Lung (tissue), 11 donors: ENCODE measurements at regions not wholly inside any gene's neighbourhood (a gene's known extent, or its start where the extent isn't known, plus 50 kb on each side); places are given as distances from the start of the nearest gene placed in this dataset.
"Not testable (repeated sequence)": the region's sequence is repeated elsewhere in the genome, so short reads cannot be mapped to it uniquely, and the experiment has no call there.

Source experiments
- ATAC-seq: fragments of 200-7000 bp; cut with Tn5 transposase; one replicate; pipeline ENCODE4 v1.9.1; 2020; ENCODE audit warnings: moderate number of reproducible peaks; ENCODE audit not compliant: insufficient read depth, low FRiP score
- DNase-seq, 3 donors: peaks; one replicate each; pipeline ENCODE4 v3.0.0-alpha.2; 2013 to 2017
- H3K27ac ChIP-seq, 2 donors: one replicate each; pipeline ENCODE4 v1.5.1; 2013; ENCODE audit warnings: mild to moderate bottlenecking in 2 of 2, moderate library complexity in 2 of 2, control low read depth in 1 of 2, inconsistent platforms in 1 of 2, low read depth in 1 of 2, low read length in 1 of 2
- H3K27me3 ChIP-seq, 3 donors: one replicate each; pipeline ENCODE4 v1.5.1; 2013; ENCODE audit warnings: low read length in 2 of 3; ENCODE audit not compliant: control insufficient read depth in 3 of 3, insufficient read depth in 3 of 3
- H3K36me3 ChIP-seq, 4 donors: one replicate each; pipeline ENCODE4 v1.5.1; 2013; ENCODE audit warnings: low read length in 4 of 4, mild to moderate bottlenecking in 1 of 4, moderate library complexity in 1 of 4; ENCODE audit not compliant: control insufficient read depth in 4 of 4, insufficient read depth in 4 of 4
- H3K4me1 ChIP-seq, 5 donors: one replicate each; pipeline ENCODE4 v1.5.1; 2013; ENCODE audit warnings: low read length in 5 of 5, mild to moderate bottlenecking in 2 of 5, moderate library complexity in 1 of 5; ENCODE audit not compliant: control insufficient read depth in 5 of 5, insufficient read depth in 5 of 5
- H3K4me3 ChIP-seq: one replicate; pipeline ENCODE4 v1.5.1; 2013; ENCODE audit warnings: mild to moderate bottlenecking, control low read depth, moderate library complexity
- H3K9ac ChIP-seq, 2 donors: one replicate each; pipeline ENCODE4 v1.5.1; 2013; ENCODE audit warnings: low read length in 2 of 2, control low read depth in 1 of 2; ENCODE audit not compliant: insufficient read depth in 1 of 2
- H3K9me3 ChIP-seq, 4 donors: one replicate each; pipeline ENCODE4 v1.5.1; 2013; ENCODE audit warnings: low read length in 3 of 4, mild to moderate bottlenecking in 1 of 4, moderate library complexity in 1 of 4; ENCODE audit not compliant: control insufficient read depth in 4 of 4, insufficient read depth in 3 of 4
- WGBS, 2 donors: extraction: QIAGEN DNeasy Blood & Tissue Kit; methylation state at CpG; one replicate each; pipeline ENCODE4 v1.1.7; 2013; 5-methylcytosine and 5-hydroxymethylcytosine counted together
- TF ChIP-seq, protein P1 (sequence below): IDR thresholded peaks from 2 replicates; pipeline ENCODE4 v1.5.1; 2012; ENCODE audit warnings: mild to moderate bottlenecking; ENCODE audit errors: control extremely low read depth, extremely low read depth
- donor health status: control.
- donor health status: control.
- donor health status: Bipolar disorder and iron deficiency.
- donor health status: healthy.
- donor health status: DM: yes; HTN: yes; CAD: no.

DNA sequence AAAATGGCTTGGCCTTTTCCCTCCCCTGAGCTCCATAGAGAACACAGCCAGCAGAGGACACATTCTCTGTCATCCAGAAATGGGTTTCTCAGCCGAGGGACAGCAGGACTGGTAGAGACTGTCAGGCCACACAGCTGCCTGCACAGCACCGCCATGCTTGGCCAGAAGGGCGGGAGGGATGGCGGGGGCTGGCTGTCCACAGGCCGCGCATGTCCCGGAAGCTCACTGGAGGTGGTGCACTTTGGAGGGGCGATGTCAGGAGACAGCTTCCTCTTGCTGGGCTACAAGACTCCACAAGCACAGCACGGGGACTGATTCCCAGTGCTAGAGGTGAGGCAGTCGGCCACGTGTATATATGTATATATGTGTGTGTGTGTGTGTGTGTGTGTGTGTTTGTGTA lies 125.3 kb downstream of the GOLGA6L4 start:
- not testable (repeated sequence) for H3K27ac ChIP-seq, H3K4me3 ChIP-seq, H3K9ac ChIP-seq, ATAC-seq, H3K4me1 ChIP-seq, H3K27me3 ChIP-seq, DNase-seq, H3K36me3 ChIP-seq, H3K9me3 ChIP-seq
- 80% methylated on average over 2 of the region's 11 CpGs; no CpG with 5 or more reads in 1 of the 2 donors for WGBS, 2 donors

DNA sequence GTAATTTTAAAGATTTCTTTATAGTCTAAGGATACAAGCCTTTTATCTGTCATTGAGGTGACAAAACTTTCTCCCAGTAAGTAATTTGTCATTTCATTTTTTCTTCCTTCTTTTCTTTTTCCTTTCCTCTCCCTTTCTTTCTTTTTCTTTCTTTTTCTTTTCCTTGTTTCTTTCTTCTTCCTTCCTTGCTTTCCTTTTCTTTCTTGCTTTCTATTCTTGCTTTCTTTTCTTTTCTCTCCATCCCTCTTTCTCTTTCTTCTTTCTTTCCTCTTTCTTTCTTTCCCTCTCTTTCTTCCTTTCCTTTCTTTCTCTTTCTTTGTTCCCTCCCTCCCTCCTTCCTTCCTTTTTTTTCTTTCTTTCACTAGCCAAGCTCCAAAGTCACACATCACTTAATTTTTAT lies 148.8 kb downstream of the GOLGA6L4 start:
- H3K9ac ChIP-seq, H3K36me3 ChIP-seq, H3K4me3 ChIP-seq, ATAC-seq, H3K4me1 ChIP-seq, DNase-seq, H3K27me3 ChIP-seq, H3K9me3 ChIP-seq, H3K27ac ChIP-seq: not testable (repeated sequence)

DNA sequence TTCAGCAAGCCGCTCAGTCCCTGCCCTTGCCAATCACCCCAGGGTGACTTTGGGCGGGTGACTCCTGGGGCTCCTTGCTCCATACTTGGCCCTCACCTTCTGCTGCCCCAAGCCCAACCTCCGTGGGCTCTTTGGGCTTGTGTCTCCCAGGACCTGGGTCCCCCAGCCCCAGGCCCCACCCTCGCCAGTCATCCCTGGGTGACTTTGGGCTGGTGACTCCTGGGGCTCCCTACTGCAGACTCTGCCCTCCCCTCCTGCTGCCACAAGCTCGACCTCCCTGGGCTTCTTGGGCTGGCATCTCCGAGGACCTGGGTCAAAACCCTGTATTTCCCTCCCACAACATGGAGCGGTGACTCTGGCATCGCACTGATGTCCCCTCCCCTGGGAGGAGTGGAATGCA lies 151.5 kb downstream of the GOLGA6L4 start:
- DNase-seq (no peak), ATAC-seq (no peak)
- no peaks in the 10 kb centered on the region for H3K27me3 ChIP-seq
- H3K9ac ChIP-seq, result no peak overlapping the region
- TF ChIP-seq, protein P1, sequence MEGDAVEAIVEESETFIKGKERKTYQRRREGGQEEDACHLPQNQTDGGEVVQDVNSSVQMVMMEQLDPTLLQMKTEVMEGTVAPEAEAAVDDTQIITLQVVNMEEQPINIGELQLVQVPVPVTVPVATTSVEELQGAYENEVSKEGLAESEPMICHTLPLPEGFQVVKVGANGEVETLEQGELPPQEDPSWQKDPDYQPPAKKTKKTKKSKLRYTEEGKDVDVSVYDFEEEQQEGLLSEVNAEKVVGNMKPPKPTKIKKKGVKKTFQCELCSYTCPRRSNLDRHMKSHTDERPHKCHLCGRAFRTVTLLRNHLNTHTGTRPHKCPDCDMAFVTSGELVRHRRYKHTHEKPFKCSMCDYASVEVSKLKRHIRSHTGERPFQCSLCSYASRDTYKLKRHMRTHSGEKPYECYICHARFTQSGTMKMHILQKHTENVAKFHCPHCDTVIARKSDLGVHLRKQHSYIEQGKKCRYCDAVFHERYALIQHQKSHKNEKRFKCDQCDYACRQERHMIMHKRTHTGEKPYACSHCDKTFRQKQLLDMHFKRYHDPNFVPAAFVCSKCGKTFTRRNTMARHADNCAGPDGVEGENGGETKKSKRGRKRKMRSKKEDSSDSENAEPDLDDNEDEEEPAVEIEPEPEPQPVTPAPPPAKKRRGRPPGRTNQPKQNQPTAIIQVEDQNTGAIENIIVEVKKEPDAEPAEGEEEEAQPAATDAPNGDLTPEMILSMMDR, result no peak
- no peaks in the 10 kb centered on the region for H3K9me3 ChIP-seq
- no peaks in the 10 kb centered on the region for H3K4me1 ChIP-seq
- no peak overlapping the region for H3K27ac ChIP-seq
- WGBS, 2 donors, result 69 to 72% methylated on average over 8 of the region's 8 CpGs
- H3K4me3 ChIP-seq, result no peak overlapping the region
- no peaks in the 10 kb centered on the region for H3K36me3 ChIP-seq

DNA sequence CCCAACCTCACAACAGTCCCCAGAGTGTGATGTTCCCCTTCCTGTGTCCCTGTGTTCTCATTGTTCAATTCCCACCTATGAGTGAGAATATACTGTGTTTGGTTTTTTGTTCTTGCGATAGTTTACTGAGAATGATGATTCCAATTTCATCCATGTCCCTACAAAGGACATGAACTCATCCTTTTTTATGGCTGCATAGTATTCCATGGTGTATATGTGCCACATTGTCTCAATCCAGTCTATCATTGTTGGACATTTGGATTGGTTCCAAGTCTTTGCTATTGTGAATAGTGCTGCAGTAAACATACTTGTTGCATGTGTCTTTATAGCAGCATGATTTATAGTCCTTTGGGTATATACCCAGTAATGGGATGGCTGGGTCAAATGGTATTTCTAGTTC lies 152.6 kb downstream of the GOLGA6L4 start:
- ATAC-seq, H3K4me3 ChIP-seq, H3K9me3 ChIP-seq, H3K9ac ChIP-seq, H3K27ac ChIP-seq, H3K27me3 ChIP-seq, DNase-seq, H3K4me1 ChIP-seq, H3K36me3 ChIP-seq: not testable (repeated sequence)
- WGBS, 2 donors, result 92 to 96% methylated on average over 1 of the region's 1 CpG

DNA sequence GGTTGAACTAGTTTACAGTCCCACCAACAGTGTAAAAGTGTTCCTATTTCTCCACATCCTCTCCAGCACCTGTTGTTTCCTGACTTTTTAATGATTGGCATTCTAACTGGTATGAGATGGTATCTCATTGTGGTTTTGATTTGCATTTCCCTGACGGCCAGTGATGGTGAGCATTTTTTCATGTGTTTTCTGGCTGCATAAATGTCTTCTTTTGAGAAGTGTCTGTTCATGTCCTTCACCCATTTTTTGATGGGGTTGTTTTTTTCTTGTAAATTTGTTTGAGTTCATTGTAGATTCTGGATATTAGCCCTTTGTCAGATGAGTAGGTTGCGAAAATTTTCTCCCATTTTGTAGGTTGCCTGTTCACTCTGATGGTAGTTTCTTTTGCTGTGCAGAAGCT lies 153.1 kb downstream of the GOLGA6L4 start:
- ATAC-seq, H3K9ac ChIP-seq, H3K36me3 ChIP-seq, H3K4me1 ChIP-seq, H3K27me3 ChIP-seq, H3K27ac ChIP-seq, H3K9me3 ChIP-seq, DNase-seq, H3K4me3 ChIP-seq: not testable (repeated sequence)
- 8 to 28% methylated on average over 1 of the region's 2 CpGs for WGBS, 2 donors

DNA sequence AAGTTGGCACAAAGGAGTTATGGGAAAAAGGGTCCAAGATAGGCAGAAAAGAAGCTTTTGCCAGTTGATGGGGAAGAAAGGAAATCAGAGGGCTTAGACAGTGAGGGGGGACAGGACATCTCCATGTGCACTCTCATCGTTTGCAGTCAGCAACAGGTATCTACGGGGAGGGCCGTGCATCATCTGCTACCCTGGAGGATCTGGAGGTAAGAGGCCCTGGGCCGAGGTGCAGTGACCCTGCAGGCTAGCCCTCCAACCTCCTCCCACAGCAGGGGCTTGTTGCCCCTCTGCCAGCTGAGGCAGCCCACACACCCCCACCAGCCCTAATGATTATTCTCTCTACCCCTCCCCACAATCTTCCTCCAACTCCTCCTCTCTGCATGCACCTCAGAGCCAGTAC lies 154.8 kb downstream of the GOLGA6L4 start:
- not testable (repeated sequence) for H3K9me3 ChIP-seq, ATAC-seq, H3K4me3 ChIP-seq, H3K27ac ChIP-seq, H3K36me3 ChIP-seq, DNase-seq, H3K27me3 ChIP-seq, H3K4me1 ChIP-seq, H3K9ac ChIP-seq
- 69 to 83% methylated on average over 4 of the region's 4 CpGs for WGBS, 2 donors
